ENCODE measurements at regions not wholly inside any gene's neighbourhood (a gene's known extent, or its start where the extent isn't known, plus 50 kb on each side); places are given as distances from the start of the nearest gene placed in this dataset.

- no peak for ATAC-seq
- intact Hi-C loops (cut with DNase I, micrococcal nuclease) = no loop called here
- H3K9me3 ChIP-seq = no peaks in the 10 kb centered on the region
Observed at GRCh38 chr4:58541926-58542325, 1431.7 kb upstream of the IGFBP7 start.

GRCh38 chr4:58522765-58523382 is 1412.7 kb upstream of the IGFBP7 start:
- DNase-seq (no peak), ATAC-seq (no peak)
- Histone ChIP-seq H3K36me3 (ENCODE audit: low read depth) (no peaks in the 10 kb centered on the region), H3K9me3 (no peaks in the 10 kb centered on the region), H3K4me1 (ENCODE audit: low read depth) (no peaks in the 10 kb centered on the region), H3K4me3 (no peak overlapping the region)
- intact Hi-C loops (cut with DNase I, micrococcal nuclease) = no loop called here
- TF ChIP-seq CTCF (IDR thresholded peaks at IDR 0.05) = no peak

More at GRCh38 chr4:58541926-58542325, 1431.7 kb upstream of the IGFBP7 start:
- DNase-seq = no peak
- TF ChIP-seq CTCF (IDR thresholded peaks at IDR 0.05) = no peak
- no peak overlapping the region for H3K4me3 ChIP-seq
- no peaks in the 10 kb centered on the region for H3K4me1 ChIP-seq (ENCODE audit: low read depth)
- H3K36me3 ChIP-seq (ENCODE audit: low read depth) = no peaks in the 10 kb centered on the region

- ATAC-seq (no peak), DNase-seq (no peak)
- no peaks in the 10 kb centered on the region for H3K9me3 ChIP-seq
- H3K4me1 ChIP-seq (ENCODE audit: low read depth) = no peaks in the 10 kb centered on the region
- intact Hi-C loops (cut with DNase I, micrococcal nuclease) = no loop called here
- TF ChIP-seq CTCF (IDR thresholded peaks at IDR 0.05) = no peak
- no peak overlapping the region for H3K4me3 ChIP-seq
- no peaks in the 10 kb centered on the region for H3K36me3 ChIP-seq (ENCODE audit: low read depth)
Observed at GRCh38 chr4:58515226-58515625, 1405.0 kb upstream of the IGFBP7 start.

- Histone ChIP-seq H3K4me1 (ENCODE audit: low read depth) (no peaks in the 10 kb centered on the region), H3K9me3 (no peaks in the 10 kb centered on the region), H3K36me3 (ENCODE audit: low read depth) (no peaks in the 10 kb centered on the region), H3K4me3 (no peak overlapping the region)
- intact Hi-C loops (cut with DNase I, micrococcal nuclease) = no loop called here
- no peak for ATAC-seq
- DNase-seq = no peak
- TF ChIP-seq CTCF (IDR thresholded peaks at IDR 0.05) = no peak
Observed at GRCh38 chr4:58514299-58514698, 1404.1 kb upstream of the IGFBP7 start.

GRCh38 chr4:58510652-58511051 is 1400.5 kb upstream of the IGFBP7 start:
- no peaks in the 10 kb centered on the region for H3K9me3 ChIP-seq
- H3K4me3 ChIP-seq = no peak overlapping the region
- intact Hi-C loops (cut with DNase I, micrococcal nuclease) = no loop called here
- H3K4me1 ChIP-seq (ENCODE audit: low read depth) = no peaks in the 10 kb centered on the region
- ATAC-seq = no peak
- DNase-seq = no peak
- no peaks in the 10 kb centered on the region for H3K36me3 ChIP-seq (ENCODE audit: low read depth)
- no peak for TF ChIP-seq CTCF (IDR thresholded peaks at IDR 0.05)

GRCh38 chr4:58507079-58507478 is 1396.9 kb upstream of the IGFBP7 start:
- TF ChIP-seq CTCF (IDR thresholded peaks at IDR 0.05) = no peak
- Histone ChIP-seq H3K4me3 (no peak overlapping the region), H3K36me3 (ENCODE audit: low read depth) (no peaks in the 10 kb centered on the region), H3K4me1 (ENCODE audit: low read depth) (no peaks in the 10 kb centered on the region), H3K9me3 (no peaks in the 10 kb centered on the region)
- intact Hi-C loops (cut with DNase I, micrococcal nuclease) = no loop called here
- ATAC-seq (no peak), DNase-seq (no peak)

All from mucosa of descending colon (tissue), 3 donors.